ENCODE measurements at regions not wholly inside any gene's neighbourhood (a gene's known extent, or its start where the extent isn't known, plus 50 kb on each side); places are given as distances from the start of the nearest gene placed in this dataset.

GRCh38 chr7:159211540-159212182 lies 67.0 kb upstream of the VIPR2 start:
- Mint-ChIP-seq H3K27me3 (ENCODE audit: unreplicated experiment) (no peaks in the 10 kb centered on the region), H3K9me3 (ENCODE audit: low read depth, unreplicated experiment) (peaks cover 8% of the 10 kb centered on the region), H3K27ac (ENCODE audit: unreplicated experiment) (no peak overlapping the region), H3K36me3 (ENCODE audit: insufficient read depth, unreplicated experiment) (no peaks in the 10 kb centered on the region), H3K4me1 (ENCODE audit: low read depth, unreplicated experiment) (no peaks in the 10 kb centered on the region), H3K4me3 (ENCODE audit: low read depth, unreplicated experiment) (no peak overlapping the region)
- CTCF ChIA-PET = no interaction called here
- TF ChIP-seq CTCF (IDR thresholded peaks at IDR 0.05; ENCODE audit: unreplicated experiment) = no peak
- intact Hi-C loops (cut with micrococcal nuclease; ENCODE audit: unreplicated experiment) = no loop called here
- no peak for DNase-seq
- no TSS peak for BruUV-seq (replicated peaks)

GRCh38 chr7:159210581-159211235 lies 66.0 kb upstream of the VIPR2 start:
- no peaks in the 10 kb centered on the region for H3K36me3 Mint-ChIP-seq (ENCODE audit: insufficient read depth, unreplicated experiment)
- BruUV-seq (replicated peaks) = no TSS peak
- CTCF ChIA-PET = no interaction called here
- H3K4me3 Mint-ChIP-seq (ENCODE audit: low read depth, unreplicated experiment) = no peak overlapping the region
- no peaks in the 10 kb centered on the region for H3K4me1 Mint-ChIP-seq (ENCODE audit: low read depth, unreplicated experiment)
- TF ChIP-seq CTCF (IDR thresholded peaks at IDR 0.05; ENCODE audit: unreplicated experiment) = no peak
- no peak overlapping the region for H3K27ac Mint-ChIP-seq (ENCODE audit: unreplicated experiment)
- peaks cover 12% of the 10 kb centered on the region for H3K9me3 Mint-ChIP-seq (ENCODE audit: low read depth, unreplicated experiment)
- DNase-seq = no peak
- intact Hi-C loops (cut with micrococcal nuclease; ENCODE audit: unreplicated experiment) = no loop called here
- no peaks in the 10 kb centered on the region for H3K27me3 Mint-ChIP-seq (ENCODE audit: unreplicated experiment)

GRCh38 chr7:159209429-159209828 lies 64.8 kb upstream of the VIPR2 start:
- H3K9me3 Mint-ChIP-seq (ENCODE audit: low read depth, unreplicated experiment) = peaks cover 11% of the 10 kb centered on the region
- no peaks in the 10 kb centered on the region for H3K36me3 Mint-ChIP-seq (ENCODE audit: insufficient read depth, unreplicated experiment)
- no peak for TF ChIP-seq CTCF (IDR thresholded peaks at IDR 0.05; ENCODE audit: unreplicated experiment)
- H3K4me3 Mint-ChIP-seq (ENCODE audit: low read depth, unreplicated experiment) = no peak overlapping the region
- intact Hi-C loops (cut with micrococcal nuclease; ENCODE audit: unreplicated experiment) = no loop called here
- no peaks in the 10 kb centered on the region for H3K4me1 Mint-ChIP-seq (ENCODE audit: low read depth, unreplicated experiment)
- DNase-seq = no peak
- BruUV-seq (replicated peaks) = no TSS peak
- H3K27ac Mint-ChIP-seq (ENCODE audit: unreplicated experiment) = no peak overlapping the region
- no peaks in the 10 kb centered on the region for H3K27me3 Mint-ChIP-seq (ENCODE audit: unreplicated experiment)
- CTCF ChIA-PET = no interaction called here

GRCh38 chr7:159207951-159208350 lies 63.3 kb upstream of the VIPR2 start:
- no peak for TF ChIP-seq CTCF (IDR thresholded peaks at IDR 0.05; ENCODE audit: unreplicated experiment)
- Mint-ChIP-seq H3K27me3 (ENCODE audit: unreplicated experiment) (no peaks in the 10 kb centered on the region), H3K4me1 (ENCODE audit: low read depth, unreplicated experiment) (no peaks in the 10 kb centered on the region), H3K36me3 (ENCODE audit: insufficient read depth, unreplicated experiment) (no peaks in the 10 kb centered on the region), H3K9me3 (ENCODE audit: low read depth, unreplicated experiment) (peaks cover 10% of the 10 kb centered on the region), H3K4me3 (ENCODE audit: low read depth, unreplicated experiment) (no peak overlapping the region), H3K27ac (ENCODE audit: unreplicated experiment) (no peak overlapping the region)
- no peak for DNase-seq
- BruUV-seq (replicated peaks) = no TSS peak
- intact Hi-C loops (cut with micrococcal nuclease; ENCODE audit: unreplicated experiment) = no loop called here
- CTCF ChIA-PET = no interaction called here

Measured in Calu3 (cell line).